Urinary bladder (tissue), 3 donors: ENCODE measurements at regions not wholly inside any gene's neighbourhood (a gene's known extent, or its start where the extent isn't known, plus 50 kb on each side); places are given as distances from the start of the nearest gene placed in this dataset.
"Not testable (repeated sequence)": the region's sequence is repeated elsewhere in the genome, so short reads cannot be mapped to it uniquely, and the experiment has no call there.

Experiments
- DNase-seq: peaks from one replicate; pipeline ENCODE4 v3.0.0-alpha.2; 2015; ENCODE audit errors: extremely low spot score
- H3K27ac ChIP-seq: one replicate; pipeline ENCODE4 v1.5.1; 2013; ENCODE audit warnings: low read depth, mild to moderate bottlenecking, moderate library complexity
- H3K36me3 ChIP-seq: one replicate; pipeline ENCODE4 v1.6.1; 2013; ENCODE audit warnings: mild to moderate bottlenecking, moderate library complexity; ENCODE audit not compliant: insufficient read depth
- H3K4me1 ChIP-seq: one replicate; pipeline ENCODE4 v1.6.1; 2013; ENCODE audit warnings: mild to moderate bottlenecking, moderate library complexity; ENCODE audit not compliant: insufficient read depth
- H3K4me3 ChIP-seq: one replicate; pipeline ENCODE4 v1.5.1; 2013; ENCODE audit warnings: low read depth, low read length
- WGBS: extraction: QIAGEN DNeasy Blood & Tissue Kit; methylation state at CpG from one replicate; pipeline ENCODE4 v1.1.7; 2013; 5-methylcytosine and 5-hydroxymethylcytosine counted together
- donor health status: healthy with polysubstance abuse.
- donor health status: healthy.

DNA sequence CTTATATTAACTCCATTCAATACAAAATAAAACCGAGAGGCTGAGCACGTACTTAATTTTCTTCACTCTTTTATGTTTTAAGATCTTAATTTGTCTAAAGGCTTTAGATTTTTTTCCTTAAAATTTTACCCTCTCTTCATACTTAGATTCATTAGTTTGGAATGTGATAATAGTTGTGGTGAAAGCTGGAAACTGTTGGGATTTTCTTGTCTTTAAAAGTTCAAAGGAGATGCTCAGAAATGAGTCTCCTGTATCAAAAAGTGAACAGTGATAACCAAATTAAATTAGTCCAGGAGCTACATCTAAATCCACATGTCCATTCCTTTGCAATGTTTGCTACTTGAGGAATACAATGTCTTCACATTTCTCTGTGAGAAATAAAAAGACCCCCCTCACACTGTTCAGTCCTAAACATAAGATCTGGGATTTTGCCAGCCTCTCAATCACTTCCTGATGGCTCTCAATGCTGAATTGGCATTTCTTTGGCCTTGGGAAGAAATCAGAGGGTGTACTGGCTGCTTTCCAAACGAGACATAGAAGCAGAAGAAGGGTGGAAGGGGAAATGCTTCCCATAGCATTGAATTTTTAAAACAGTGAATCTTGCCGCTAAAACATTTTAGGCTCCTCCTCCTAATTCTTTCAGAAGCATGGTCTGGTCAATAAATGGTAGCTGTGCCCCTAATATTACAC lies 245.0 kb downstream of the SHOX2 start:
- Histone ChIP-seq H3K4me1 (no peaks in the 10 kb centered on the region), H3K36me3 (no peaks in the 10 kb centered on the region), H3K27ac (no peak overlapping the region), H3K4me3 (no peak overlapping the region)
- DNase-seq, result no peak
- WGBS, result 62% methylated on average over 4 of the region's 4 CpGs

DNA sequence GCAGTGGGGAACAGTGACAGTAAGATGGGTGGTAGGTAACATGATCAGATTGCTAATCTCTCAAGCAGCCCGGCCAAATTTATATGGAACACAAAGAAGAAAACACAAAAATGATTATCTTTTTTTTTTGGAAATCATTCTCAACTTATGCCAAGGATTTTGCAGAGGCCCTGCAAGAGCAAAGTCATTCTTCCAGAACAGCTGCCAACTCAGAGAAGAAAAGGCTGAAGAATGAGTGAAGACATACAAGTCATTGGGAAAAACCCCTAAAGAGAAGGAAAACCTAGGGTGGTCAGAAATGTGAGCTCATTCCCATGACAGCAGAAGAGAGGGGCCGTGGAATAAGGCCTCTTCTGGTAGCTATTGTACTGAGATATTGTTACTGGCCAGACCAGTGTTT lies 246.7 kb downstream of the SHOX2 start:
- H3K27ac ChIP-seq, result no peak overlapping the region
- H3K36me3 ChIP-seq, result no peaks in the 10 kb centered on the region
- whole genome bisulfite sequencing, result 77% methylated on average over 2 of the region's 2 CpGs
- H3K4me1 ChIP-seq, result no peaks in the 10 kb centered on the region
- no peak for DNase-seq
- H3K4me3 ChIP-seq, result no peak overlapping the region

DNA sequence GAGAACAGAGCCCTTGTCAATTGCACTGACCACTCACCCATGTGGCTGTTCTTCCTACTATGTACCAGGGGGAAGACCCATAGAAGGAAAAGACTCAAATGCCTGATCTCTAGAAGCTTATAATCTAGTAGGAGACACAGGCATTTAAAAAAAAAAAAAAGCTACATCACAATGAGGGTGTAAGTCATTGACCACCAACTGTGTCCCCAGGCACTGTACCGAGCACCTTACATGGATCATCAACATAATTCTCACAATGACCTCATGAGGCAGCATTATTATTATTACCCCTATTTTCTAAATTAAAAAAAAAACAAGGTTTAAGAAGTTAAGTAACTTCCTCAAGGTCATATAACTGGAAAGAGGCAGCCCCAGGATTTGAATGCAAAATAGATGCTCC lies 247.4 kb downstream of the SHOX2 start:
- no peaks in the 10 kb centered on the region for H3K36me3 ChIP-seq
- H3K4me3 ChIP-seq, result no peak overlapping the region
- DNase-seq, result no peak
- no peaks in the 10 kb centered on the region for H3K4me1 ChIP-seq
- no peak overlapping the region for H3K27ac ChIP-seq
- WGBS, result 96% methylated on average over 1 of the region's 1 CpG

GRCh38 chr3:157857440-157857839 lies 248.8 kb downstream of the SHOX2 start:
- 16% methylated on average over 5 of the region's 5 CpGs for WGBS
- no peak overlapping the region for H3K4me3 ChIP-seq
- DNase-seq, result peak; percentile 66
- H3K27ac ChIP-seq, result no peak overlapping the region
- no peaks in the 10 kb centered on the region for H3K36me3 ChIP-seq
- no peaks in the 10 kb centered on the region for H3K4me1 ChIP-seq

DNA sequence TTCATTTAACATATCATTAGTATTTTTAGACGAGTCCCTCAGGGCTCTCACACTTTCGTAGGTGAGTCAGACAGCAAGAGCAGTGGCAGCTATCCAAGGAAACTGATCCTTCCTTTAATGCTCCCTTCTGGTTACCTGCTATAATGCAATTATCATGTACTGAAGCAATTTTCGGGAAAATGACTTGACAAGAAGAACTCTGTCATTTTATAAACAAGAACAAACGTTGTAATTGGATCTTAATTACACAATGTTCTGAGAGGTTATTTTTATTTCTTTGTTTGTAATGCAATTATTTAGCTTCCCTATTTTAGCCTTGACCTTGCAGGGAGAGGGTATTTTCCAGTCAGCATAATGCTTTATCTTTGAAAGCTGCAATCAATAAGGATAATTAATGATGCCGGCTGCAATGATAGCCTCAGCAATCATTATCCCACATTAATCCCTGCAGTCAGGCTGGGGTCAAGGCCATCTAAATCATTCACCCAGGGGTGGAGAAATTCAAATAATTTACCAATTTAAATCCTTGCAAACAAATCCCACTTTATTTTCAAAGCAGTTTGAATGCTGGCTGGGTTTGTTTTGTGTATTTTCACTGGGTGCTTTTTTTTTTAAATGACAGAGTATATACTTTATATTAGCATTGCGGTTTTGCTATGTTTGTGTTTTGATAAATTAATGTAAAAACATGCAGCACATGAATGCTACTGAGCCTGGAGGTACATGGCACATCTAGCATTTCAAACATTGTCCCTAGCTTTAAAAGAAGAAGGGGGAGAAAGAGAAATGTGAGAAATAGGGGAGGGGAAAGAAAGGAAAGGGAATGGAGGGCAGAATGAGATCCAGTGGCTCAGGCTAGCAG lies 249.9 kb downstream of the SHOX2 start:
- no peaks in the 10 kb centered on the region for H3K4me1 ChIP-seq
- DNase-seq, result no peak
- H3K27ac ChIP-seq, result no peak overlapping the region
- H3K4me3 ChIP-seq, result no peak overlapping the region
- H3K36me3 ChIP-seq, result no peaks in the 10 kb centered on the region
- 61% methylated on average over 6 of the region's 6 CpGs for WGBS

DNA sequence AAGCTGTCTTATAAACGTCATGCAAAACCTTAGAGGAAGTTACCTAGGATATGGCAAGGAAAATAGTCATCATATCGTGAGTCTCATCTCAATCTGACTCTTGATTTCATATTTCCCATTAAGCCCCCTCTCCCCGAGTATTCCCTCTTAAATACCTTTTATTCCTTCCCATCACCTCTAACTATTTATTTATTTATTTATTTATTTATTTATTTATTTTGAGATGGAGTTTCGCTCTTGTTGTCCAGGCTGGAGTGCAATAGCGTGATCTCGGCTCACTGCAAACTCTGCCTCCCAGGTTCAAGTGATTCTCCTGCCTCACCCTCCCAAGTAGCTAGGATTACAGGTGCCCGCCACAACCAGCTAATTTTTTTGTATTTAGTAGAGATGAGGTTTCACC lies 260.4 kb downstream of the SHOX2 start:
- not testable (repeated sequence) for DNase-seq, H3K4me3 ChIP-seq, H3K36me3 ChIP-seq, H3K27ac ChIP-seq, H3K4me1 ChIP-seq
- WGBS, result 95% methylated on average over 7 of the region's 7 CpGs

DNA sequence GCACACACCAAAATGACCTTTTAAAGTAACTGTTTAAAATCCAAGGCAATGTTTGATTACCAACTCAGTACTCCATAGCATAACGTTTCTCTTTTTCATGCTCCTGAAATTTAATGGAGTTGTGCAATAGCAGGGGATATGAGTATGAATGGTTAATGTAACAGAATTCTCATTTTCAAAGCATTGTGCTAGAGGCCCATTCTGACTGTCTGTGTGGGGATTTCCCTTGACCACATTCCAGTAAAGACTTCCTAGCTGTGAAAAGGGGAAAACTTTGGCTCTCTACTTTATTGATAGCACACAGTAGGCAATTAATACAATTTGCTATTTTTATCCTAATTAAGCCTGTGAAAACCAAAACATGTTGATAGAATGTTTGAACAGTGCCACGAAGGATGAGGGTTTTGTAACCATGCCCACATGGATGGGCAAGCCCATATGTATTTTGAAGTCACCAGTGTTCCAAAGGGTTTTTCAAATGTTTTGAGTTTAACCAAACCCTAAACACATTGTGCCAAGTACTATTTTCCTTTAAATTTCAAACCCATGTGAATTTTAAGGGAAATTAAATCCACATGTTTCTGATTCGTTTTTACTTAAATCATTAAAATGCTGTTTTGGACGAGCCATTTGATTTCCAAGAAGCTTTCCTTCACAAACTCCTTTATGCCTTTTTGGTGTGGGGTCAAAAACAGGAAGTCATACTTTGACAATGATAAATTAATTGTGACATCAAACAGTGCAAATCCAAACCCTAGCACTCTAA lies 261.2 kb downstream of the SHOX2 start:
- Histone ChIP-seq H3K27ac (no peak overlapping the region), H3K4me1 (no peaks in the 10 kb centered on the region)

DNA sequence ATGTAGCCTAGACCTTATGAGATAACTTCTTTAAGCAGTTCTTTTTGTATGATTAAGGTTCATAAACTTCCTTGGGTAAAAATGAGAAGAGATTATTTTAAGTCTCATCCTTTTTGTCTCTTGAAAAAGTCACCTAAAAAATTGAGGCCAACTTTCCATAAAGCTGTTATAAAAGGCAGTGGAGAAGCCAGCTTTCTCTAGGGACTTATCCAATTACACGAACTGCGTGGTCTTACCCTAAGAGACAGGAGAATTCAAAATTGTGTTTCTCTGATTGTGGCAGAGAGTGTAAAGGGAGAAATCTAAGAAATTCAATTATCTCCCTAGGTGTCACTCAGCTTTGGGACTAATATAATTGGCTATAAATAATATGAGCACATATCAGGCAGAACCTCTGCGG lies 262.0 kb downstream of the SHOX2 start:
- 71% methylated on average over 3 of the region's 3 CpGs for WGBS
- Histone ChIP-seq H3K4me1 (no peaks in the 10 kb centered on the region), H3K4me3 (no peak overlapping the region), H3K36me3 (no peaks in the 10 kb centered on the region), H3K27ac (no peak overlapping the region)
- no peak for DNase-seq

More for the DNA sequence above, 261.2 kb downstream of the SHOX2 start:
- WGBS, result 63% methylated on average over 4 of the region's 4 CpGs
- Histone ChIP-seq H3K4me3 (no peak overlapping the region), H3K36me3 (no peaks in the 10 kb centered on the region)
- no peak for DNase-seq

GRCh38 chr3:157841029-157841428 lies 265.2 kb downstream of the SHOX2 start:
- no peak for DNase-seq

GRCh38 chr3:157840564-157840963 lies 265.7 kb downstream of the SHOX2 start:
- Histone ChIP-seq H3K4me3 (no peak overlapping the region), H3K4me1 (no peaks in the 10 kb centered on the region), H3K27ac (no peak overlapping the region), H3K36me3 (no peaks in the 10 kb centered on the region)
- DNase-seq, result no peak
- 84% methylated on average over 2 of the region's 2 CpGs for WGBS

More at GRCh38 chr3:157841029-157841428, 265.2 kb downstream of the SHOX2 start:
- Histone ChIP-seq H3K27ac (no peak overlapping the region), H3K4me3 (no peak overlapping the region), H3K36me3 (no peaks in the 10 kb centered on the region), H3K4me1 (no peaks in the 10 kb centered on the region)
- WGBS, result 89% methylated on average over 3 of the region's 3 CpGs

- H3K4me3 ChIP-seq, result no peak overlapping the region
- 83% methylated on average over 7 of the region's 7 CpGs for WGBS
- H3K4me1 ChIP-seq, result no peaks in the 10 kb centered on the region
- no peak for DNase-seq
- H3K27ac ChIP-seq, result no peak overlapping the region
- no peaks in the 10 kb centered on the region for H3K36me3 ChIP-seq
Observed at GRCh38 chr3:157838457-157838856, 267.8 kb downstream of the SHOX2 start.

DNA sequence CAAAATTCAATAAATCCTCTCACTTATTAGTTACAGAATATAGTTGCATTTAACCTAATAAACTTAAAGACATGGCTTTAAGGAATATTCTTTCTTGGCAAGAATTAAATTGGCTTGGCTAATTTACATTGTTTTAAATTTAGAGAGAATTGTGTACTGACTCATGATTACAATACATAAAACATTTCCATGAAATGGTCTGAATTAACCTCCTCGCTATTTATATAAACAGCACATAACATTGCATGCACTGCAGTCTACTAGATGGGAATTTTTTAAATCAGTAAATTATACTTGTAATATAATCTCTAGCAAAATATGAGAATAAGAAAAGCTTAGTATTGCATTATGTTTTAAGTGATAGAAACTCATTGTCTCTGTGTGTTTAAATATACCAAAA lies 268.9 kb downstream of the SHOX2 start:
- no peaks in the 10 kb centered on the region for H3K4me1 ChIP-seq
- H3K4me3 ChIP-seq, result no peak overlapping the region
- WGBS, result 41% methylated on average over 1 of the region's 1 CpG
- DNase-seq, result no peak
- H3K36me3 ChIP-seq, result no peaks in the 10 kb centered on the region
- H3K27ac ChIP-seq, result no peak overlapping the region

- no peak for DNase-seq
- WGBS, result 44% methylated on average over 7 of the region's 7 CpGs
Observed at GRCh38 chr3:157836022-157836421, 270.2 kb downstream of the SHOX2 start.

More at GRCh38 chr3:157836022-157836421, 270.2 kb downstream of the SHOX2 start:
- no peak overlapping the region for H3K4me3 ChIP-seq
- no peaks in the 10 kb centered on the region for H3K36me3 ChIP-seq
- H3K4me1 ChIP-seq, result no peaks in the 10 kb centered on the region
- no peak overlapping the region for H3K27ac ChIP-seq
